Stimulated activated CD8-positive, alpha-beta memory T cell treated with anti-CD3 and anti-CD28 coated beads, Interleukin-12 subunit alpha, Interleukin-12 subunit beta, amount 100 ng/mL, for 1 hour (primary cell): ENCODE measurements at regions not wholly inside any gene's neighbourhood (a gene's known extent, or its start where the extent isn't known, plus 50 kb on each side); places are given as distances from the start of the nearest gene placed in this dataset.

Experiments
- DNase-seq: peaks from one replicate; pipeline ENCODE4 v3.0.0-alpha.2; 2020; ENCODE audit warnings: low read depth

DNA sequence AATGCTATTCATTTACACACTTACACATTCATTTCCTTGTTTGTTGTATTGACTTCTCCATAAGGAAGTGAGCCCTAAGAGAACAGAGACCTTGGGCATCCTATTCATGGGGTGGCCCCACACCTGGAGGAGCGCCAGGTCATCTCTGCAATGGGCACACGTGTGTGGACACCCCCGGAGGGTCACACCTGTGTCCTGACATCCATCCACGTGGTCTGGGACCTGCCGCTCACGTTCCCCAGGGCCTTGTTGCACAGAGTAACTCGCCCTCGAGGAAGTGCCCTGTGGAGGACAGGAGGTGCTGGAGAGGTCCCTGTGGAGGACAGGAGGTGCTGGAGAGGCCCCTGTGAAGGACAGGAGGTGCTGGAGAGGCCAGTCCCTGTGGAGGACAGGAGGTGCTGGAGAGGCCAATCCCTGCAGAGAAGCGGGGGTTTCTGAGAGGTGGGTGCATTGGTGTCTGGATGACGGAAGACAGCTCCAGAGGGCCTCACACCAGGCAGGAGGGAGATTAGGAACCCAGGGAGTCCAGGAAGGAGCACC is 73.2 kb upstream of the GPC1 start:
- no peak for DNase-seq

DNA sequence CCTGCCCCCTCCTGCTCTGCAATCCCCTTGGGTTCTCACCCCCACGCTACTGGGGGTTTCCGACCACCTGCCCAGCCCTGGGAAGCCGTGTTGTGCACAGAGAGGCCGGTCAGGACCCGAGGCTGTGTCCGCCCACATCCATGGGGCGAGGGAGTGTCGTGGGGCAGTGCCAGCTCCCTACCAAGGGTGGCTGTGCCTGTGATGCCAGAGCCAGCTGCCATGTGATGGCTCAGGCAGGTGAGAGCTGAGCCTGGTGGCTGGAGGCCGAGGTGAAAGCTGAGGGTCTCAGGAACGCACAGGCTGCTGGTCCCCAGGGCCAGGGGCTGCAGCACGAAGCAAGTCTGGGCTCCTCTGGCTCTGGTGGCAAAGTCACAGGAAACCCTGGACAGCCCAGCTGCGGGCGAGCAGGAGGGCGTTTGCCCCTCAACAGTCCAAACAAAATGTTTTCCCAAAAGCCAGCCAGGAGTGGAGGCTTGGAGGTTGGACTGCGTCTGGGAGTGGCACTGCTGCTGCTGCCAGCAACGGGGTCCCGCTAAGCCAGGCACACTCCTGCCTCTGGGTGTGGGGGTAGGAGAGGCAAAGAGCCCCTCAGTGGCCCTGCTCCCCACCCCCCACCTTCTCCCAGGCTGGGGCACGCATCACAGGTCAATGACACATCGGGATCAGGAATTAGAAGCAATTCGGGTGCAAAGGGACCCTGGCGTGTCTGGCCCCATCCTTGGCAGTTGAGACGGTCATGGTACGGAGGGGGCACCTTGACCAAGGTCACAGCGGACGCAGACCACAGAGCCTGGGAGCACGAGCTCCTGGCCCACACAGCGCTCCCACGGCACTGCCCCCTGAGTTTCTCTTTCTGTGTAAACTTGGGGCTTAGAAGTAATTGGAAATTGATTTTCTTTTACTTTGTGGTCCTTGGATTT is 72.4 kb upstream of the GPC1 start:
- no peak for DNase-seq

DNA sequence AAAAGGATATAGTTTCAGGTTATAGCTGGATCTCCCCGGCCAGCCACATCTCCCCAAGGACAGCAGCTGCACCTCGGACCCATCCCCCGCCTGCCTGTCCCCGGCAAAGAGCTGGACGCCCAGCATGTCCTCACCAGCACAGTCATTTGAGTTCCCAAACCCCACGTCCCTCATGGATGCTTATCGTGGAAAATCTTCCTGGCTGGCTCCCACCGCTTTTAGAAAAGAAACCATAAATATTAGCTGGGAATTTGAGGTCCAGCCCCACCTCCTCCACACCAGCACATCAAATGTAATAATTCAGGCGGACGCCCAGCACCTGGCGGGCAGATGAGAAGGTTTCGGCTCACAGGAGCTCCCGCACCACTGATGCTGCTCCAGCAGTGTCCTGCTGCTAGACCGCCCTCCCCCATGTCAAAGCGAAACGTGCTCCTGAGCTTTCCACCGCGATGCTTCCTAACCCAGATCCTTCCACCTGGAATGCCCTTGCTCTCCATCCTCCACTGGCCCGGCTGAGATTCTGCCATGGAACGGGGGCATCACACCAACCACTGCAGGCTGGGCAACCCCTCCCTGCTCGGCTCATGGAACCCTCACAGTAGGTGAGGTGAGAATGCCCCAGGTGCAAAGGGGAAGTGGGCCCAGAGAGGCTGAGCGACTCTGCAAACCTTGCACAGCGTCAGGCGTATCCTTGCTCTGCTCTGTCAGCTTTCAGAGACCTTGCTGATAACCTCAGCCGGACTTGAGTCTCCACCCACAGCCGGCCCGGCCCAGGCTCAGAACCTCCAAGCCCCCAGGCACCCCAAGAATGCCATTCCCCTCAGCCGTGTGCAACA is 71.5 kb upstream of the GPC1 start:
- no peak for DNase-seq

DNA sequence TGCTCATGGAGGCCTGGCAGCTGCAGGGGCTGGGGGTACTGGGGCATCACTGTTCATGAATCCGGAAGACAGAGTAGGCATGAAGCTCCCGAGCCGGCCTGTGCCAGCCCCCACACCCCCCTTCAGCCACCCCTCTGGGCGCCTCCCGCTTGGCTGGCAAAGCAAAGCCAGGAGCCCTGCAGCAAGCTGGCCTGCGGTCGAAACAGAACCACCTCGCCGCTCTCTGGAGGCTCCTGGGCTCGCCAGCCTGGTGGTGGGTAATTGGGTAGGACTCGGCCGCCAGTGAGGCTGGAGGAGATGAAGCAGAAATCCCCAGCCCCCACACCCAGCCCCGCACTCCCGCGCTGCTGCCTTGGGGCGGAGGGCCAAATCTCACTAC is 70.9 kb upstream of the GPC1 start:
- no peak for DNase-seq

DNA sequence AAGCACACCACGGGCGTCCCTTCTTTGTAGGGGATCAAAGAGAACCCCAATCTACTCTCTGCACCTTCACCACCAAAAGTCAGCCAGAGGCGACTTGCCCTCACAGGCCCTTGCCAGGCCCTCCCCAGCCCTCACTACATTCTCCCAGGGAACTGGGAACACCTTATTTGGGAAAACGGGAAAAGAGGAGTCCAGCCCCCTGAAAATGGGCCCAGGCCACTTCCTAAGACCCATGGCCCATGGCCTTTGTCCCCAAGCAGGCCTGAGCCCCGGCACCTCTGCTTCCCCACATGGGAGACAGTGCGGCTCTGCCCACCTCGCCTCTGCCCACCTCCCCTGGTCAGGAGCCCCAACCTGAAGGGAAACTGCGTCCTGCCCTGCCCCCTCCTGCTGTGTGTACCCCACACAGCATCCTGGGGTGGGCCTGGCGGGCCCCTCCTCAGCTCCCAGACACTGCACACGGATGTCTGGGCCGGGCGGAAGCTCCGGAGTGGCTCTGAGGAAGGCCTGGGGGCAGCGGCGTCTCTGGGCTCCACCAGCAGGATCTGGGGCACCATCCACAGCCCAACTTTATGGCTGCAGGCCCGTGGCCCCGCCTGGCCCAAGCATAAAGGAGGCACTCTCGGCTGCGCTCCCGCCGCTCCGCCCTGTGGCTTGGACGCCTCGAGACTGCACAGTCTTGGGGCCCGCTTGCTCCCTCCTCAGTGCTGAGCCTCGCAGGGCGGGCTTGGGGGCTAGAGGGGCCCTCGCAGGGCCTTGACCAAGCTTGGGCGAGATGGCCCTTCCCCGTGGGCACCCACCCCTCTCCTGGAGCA is 70.3 kb upstream of the GPC1 start:
- DNase-seq, result no peak

DNA sequence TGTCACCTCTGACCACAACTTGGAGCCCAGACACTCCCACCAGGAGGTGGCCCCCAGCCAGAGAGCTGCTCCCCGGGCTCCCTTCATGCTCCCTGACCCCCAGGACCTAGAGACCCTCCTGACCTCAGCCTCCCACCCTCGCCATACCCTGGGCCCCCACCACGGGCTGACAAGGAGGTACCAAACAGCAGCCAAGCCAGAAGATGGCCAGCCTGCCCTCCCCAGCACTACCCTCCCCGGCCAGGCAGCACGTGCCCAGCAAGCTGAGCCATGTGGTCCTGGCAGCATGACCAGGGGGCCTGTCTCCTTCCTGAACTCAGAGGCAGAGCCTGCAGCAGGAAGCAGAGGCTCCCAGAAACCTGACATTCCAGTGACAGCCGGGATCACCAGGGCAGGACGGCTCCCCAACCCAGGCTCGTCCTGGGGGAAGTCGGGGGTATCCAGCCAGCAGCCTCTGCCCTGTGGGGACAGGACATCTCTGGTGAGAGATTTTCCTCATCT is 69.4 kb upstream of the GPC1 start:
- no peak for DNase-seq

DNA sequence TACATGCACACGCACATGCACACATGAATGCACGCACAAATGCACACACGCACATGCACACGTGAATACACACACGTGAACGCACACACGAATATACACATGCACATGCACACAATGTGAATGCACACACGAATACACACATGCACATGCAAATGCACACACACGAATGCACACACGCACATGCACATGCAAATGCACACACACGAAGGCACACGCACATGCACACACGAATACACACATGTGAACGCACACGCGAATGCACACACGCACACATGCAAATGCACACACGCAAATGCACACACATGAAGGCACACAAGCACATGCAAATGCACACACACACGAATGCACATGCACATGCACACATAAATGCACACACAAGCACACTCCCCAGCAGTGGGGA is 68.6 kb upstream of the GPC1 start:
- DNase-seq, result no peak

DNA sequence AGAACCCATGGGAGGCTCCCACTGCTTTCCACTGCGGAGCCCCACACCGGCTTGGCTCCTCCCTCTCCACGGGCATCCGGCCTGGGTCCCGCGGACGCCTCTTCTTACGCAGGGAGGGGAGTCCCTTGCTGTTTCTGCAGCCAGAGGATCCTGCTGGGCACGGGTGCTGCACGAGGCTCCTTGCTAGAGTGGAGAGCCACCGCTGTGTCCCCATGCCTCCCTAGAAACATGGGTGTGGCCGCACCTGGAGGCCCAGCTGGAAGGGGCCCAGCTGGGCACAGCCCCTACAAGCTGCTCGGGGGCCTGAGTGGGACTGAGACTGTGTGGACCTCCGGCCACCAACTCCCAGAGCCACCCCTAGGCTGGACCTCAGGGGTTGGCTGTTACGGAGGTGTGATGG is 67.7 kb upstream of the GPC1 start:
- DNase-seq, result no peak

DNA sequence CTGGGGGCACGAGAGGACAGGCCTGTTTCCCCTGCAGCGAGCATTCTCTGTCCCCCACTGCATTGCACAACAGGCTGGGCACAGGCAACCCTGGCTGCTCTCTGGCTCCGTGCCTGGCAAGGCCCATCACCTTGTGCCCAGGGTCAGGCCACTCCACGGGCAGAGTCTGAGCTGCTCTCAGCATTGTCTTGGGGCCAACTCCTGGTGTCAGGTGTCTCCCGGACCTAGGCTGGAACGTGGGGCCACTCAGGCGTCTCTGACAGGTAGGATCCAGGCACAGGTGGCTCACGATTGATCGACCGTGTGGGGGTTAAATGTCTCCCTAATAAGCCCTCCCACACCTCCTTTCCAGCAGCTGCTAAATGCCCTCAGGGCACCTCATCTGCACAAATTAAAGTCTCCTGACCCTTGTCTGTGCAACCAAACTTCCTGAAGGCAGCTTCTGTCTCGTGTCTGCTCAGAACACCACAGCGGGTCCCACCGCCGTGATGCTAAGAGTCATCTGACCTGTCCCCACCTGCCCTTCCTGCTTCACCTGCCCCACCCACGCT is 66.6 kb upstream of the GPC1 start:
- no peak for DNase-seq

DNA sequence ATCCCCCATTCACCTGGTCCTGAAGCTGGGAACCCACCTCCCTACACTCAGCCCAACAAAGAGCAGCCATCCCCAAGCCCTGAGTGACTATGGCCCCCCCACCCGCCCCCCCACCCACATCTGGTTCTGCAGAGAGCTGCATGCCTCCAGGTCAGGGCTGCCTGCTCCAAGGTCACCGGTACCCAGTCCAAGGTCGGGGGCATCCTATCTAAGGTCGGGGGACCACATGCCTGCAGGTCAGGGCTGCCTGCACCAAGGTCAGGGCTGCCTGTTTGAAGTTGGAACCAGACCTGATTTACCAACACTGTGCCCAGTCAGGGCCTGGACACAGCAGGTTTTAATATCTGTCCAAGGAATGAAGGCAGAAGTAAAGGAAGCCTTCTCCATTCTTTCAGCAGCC is 66.1 kb upstream of the GPC1 start:
- DNase-seq, result no peak

DNA sequence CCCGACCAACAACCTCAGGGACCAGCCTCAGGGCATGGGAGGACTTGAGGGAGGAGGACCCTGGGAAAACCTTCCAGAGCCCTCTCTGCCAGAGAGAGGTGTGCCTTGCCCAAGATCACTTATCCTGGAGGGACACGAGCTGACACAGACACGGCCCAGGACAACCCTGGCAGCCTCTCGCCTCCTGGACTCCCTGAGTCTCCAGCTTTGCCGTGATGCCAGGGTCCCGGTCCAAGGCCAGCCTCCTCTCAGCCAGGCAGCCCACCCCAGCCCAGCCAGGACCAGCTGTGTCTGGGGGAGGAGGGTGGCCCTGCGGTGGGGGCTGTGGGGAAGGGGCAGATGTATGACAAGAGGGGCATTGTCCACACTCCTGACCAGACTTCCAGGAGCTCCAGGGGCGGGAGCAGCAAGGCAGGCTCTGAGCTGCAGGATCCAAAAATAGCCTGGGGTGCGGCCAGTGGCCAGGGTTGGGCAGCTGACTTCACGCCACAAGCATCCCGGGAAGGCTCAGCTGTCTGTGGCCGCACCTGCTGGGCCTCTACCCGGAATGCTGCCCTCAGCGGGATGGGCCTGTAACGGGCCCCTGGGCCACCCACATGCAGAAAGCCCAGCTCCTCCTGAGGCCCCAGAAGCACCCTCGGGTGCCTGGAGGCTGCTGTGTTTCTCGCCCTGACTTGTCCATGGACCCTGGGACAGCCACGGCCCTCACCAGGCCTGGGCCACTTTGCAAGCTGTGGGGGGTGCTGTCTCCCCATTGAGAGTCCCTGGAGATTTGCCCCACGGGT is 65.5 kb upstream of the GPC1 start:
- no peak for DNase-seq

DNA sequence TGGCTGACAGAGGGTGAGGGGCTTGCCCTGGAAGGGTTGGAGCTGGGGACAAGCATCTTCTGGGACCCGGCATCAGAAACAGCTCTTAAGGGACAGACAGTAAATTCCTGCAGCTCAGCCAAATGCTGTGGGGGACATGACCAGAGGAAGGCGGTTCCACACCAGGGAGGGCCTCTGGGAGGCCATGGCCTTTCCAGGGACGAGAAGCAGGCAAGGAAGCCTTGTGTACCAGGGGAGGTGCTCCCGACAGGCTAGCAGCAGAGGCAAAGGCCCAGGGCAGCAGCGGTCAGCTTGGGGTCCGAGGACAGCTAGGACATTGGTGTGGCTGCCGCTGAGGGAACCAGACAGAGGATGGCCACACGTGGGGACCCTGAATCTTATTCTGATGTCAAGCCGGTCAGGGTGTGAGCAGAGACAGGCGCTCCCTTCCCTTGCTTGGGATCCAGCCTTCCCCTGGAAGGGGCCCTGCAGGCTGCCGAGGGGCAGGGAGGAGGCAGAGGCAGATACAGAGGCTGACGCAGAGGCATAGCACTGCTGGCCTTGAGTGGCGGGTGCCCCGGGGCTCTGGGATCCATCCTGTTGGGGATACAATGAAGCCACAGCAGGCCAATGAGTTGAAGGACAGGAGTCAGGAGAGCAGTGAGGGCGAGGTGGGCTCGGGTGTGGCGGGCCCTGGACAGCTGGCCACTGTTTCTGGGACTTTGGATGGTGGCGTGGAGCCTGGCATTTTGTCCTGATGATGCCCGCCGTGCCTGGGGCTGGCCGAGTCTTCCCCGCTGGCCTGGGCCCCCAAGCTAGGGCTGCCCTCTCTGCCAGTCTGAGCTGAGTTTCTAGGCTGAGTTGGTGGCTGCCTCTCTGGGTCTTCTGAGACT is 64.1 kb upstream of the GPC1 start:
- DNase-seq, result no peak

DNA sequence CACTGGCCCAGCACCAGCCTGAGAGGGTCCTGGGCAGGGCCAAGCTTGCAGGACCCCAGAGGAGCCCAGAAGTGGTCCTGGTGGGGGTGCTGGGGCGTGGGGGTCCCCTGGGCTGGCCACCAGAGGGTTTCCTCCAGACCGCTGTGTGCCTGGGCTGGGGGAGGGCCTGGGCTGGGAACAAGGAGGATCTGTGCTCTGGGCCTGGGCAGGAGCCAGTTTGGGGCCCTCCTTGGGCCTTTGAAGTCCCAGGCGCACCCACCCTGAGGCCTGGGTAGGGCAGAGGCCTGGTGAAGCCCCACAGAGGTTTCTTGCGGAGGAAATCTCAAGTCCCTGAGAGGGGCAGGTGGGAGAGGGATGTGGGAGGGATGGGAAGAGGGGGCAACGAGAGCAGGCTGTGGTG is 63.4 kb upstream of the GPC1 start:
- DNase-seq, result no peak

DNA sequence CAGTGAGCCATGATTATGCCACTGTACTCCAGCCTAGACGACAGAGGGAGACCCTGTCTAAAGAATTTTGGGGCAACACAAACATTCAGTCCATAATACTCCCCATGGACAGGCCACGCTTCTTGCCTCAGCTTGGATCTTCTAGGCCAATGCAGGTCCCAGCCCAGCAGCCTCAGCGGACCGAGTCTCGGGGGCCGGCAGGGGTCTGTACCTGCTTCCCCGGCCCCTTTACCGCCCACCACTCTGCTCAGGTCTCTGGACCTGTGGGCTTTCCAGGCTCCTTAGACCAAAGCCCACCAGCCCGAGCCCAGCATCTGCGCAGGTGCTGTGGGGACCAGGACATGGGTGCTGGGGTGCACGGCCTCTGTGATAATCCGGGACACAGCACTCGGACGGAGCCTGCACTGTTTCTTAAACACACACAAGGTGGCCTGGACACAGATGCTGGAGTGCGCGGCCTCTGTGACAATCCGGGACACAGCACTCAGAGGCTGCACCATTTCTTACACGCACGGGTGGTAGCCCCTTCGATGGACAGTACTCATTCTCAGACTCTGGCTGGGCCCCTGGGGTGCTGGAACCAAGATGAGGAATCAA is 62.1 kb upstream of the GPC1 start:
- no peak for DNase-seq

DNA sequence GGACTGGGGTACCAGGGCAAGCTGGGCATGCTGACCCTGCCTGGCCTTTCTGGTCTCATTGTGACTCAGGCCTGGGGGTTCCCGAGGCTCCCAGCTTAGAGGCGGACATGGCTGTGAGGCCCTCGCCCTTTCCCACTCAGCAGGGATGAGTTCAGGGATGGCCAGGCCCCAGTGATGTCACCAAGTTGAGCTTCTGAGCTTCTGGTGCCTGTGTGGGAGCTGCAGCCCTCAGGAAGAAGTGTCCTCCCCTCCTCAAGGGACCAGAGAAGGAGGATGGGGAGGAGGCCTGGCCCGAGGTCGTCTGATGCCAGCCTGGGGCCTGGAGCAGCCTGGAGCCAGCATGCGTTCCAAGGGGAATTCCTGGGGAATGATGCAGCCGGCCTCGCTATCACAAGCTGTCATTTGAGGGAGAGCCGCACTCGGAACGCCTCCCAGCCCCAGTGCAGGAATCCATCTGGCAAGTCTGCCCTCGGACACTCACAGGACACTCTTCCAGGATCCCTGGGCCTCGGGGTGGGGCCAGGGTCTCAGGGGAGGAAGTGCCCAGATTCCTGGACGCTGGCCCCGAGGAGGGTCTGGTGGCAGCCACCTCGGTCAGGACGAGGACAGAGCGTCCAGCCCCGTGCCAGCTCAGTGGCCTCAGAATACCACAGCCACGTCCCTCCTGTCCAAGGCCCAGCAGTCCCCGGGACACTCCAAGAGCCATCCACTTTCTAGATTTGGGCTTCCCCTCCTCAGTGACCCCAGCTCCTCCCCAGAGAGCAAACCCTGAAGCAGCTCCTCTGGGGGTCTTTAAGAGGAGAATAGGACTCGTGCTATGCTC is 61.2 kb upstream of the GPC1 start:
- no peak for DNase-seq

DNA sequence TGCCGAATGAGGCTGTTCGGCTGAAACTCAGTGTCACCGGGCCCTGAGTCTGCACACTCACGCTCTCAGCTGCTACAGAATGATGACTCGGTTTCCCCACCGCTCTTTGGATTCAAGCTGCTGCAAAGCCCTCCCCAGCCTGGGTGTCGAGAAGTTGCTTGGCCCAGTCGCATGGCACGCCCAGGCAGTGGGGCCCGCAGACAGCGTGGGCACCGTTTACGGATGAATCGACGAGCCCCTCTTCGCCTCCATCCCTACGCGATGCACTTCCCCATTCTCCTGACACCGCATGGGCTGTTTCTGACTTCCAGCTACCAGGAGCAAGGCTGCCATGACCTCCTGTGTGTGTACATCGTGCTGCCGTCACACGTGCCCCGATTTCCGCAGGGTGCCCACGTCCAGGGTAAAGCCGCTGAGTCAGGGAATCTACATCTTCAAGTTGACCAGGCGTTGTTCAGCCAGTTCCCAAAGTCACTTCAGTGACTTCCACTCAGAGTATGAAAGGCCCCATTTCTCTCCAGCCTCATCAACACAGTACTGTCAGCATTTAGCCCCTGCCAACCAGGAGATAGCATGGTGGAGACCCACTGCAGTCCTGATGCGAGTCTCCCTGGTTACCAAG is 60.3 kb upstream of the GPC1 start:
- no peak for DNase-seq

DNA sequence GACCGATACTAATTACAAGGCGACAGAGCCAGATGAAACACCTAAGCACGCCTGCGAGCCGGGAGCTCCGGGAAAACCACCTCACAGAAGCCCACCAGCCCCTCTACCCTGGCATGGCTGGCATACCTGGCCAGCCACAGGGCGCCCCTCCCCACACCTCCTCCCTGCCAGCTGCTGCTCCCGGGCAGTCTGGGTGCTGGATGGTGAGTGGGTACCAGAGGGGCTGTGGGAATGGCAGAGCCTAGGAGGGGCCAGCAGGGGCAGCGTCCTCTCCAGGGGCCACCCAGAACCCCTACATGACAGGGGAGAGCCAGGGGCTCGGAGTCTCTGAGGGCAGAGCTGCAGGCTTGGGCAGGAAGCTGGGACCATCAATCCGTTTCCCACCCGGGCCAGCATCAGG is 58.7 kb upstream of the GPC1 start:
- DNase-seq, result no peak

DNA sequence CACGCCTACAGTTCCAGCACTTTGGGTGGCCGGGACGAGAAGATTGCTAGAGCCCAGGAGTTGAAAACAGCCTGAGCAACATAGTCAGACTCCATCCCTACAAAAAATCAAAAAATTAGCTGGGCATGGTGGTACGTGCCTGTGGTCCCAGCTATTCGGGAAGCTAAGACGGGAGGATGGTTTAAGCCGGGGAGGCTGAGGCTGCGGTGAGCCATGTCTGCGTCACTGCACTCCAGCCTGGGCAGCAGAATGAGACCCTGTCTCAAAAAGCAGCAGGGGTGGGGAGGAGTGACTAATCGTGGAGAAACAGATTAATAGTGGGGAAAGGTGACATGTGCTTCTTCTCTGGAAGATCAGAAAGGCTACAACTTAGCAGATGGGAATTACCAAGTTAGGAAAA is 58.1 kb upstream of the GPC1 start:
- no peak for DNase-seq
